OCI-LY3 (cell line): ENCODE measurements at regions not wholly inside any gene's neighbourhood (a gene's known extent, or its start where the extent isn't known, plus 50 kb on each side); places are given as distances from the start of the nearest gene placed in this dataset.
"Not testable (repeated sequence)": the region's sequence is repeated elsewhere in the genome, so short reads cannot be mapped to it uniquely, and the experiment has no call there.

Experiments
- H2AFZ ChIP-seq: fragments of 200-600, 300-600 bp; shearing (Covaris generic); 2 replicates; pipeline ENCODE4 v1.6.0; 2014; ENCODE audit warnings: antibody characterized with exemption, low read depth, low read length
- H3K27ac ChIP-seq: fragments of 200-600, 300-600 bp; sonication (generic); 2 replicates; pipeline ENCODE4 v1.5.1; 2014; ENCODE audit warnings: mild to moderate bottlenecking, low read length, moderate library complexity, mixed read lengths
- H3K27me3 ChIP-seq: fragments of 200-600, 300-600 bp; sonication (generic); 2 replicates; pipeline ENCODE4 v1.6.1; 2014; ENCODE audit warnings: low read depth, low read length, mixed read lengths
- H3K36me3 ChIP-seq: fragments of 200-600, 300-600 bp; sonication (generic); replicated peaks from 2 replicates; pipeline ENCODE3; 2014; ENCODE audit warnings: low read depth, low read length, mixed read lengths
- H3K4me1 ChIP-seq: fragments of 300-600, 200-600 bp; sonication (generic); 2 replicates; pipeline ENCODE4 v1.6.1; 2014; ENCODE audit warnings: low read length, mixed read lengths
- H3K4me2 ChIP-seq: fragments of 200-600, 300-600 bp; sonication (generic); 2 replicates; pipeline ENCODE4 v1.6.1; 2014; ENCODE audit warnings: low read length, mixed read lengths
- H3K4me3 ChIP-seq: fragments of 300-600, 200-600 bp; sonication (generic); 2 replicates; pipeline ENCODE4 v1.5.1; 2014; ENCODE audit warnings: antibody characterized with exemption, mild to moderate bottlenecking, low read length, moderate library complexity
- H3K79me2 ChIP-seq: fragments of 300-600, 200-600 bp; shearing (Covaris generic); 2 replicates; pipeline ENCODE4 v1.6.1; 2014; ENCODE audit warnings: mild to moderate bottlenecking, low read length, mixed read lengths
- H3K9ac ChIP-seq: fragments of 300-600, 200-600 bp; shearing (Covaris generic); 2 replicates; pipeline ENCODE4 v1.6.0; 2014; ENCODE audit warnings: mild to moderate bottlenecking, low read length, moderate library complexity
- H3K9me3 ChIP-seq: fragments of 200-600, 300-600 bp; shearing (Covaris generic); 2 replicates; pipeline ENCODE4 v1.6.1; 2014; ENCODE audit warnings: low read length, mixed read lengths; ENCODE audit not compliant: insufficient read depth
- H4K20me1 ChIP-seq: fragments of 200-600, 300-600 bp; sonication (generic); 2 replicates; pipeline ENCODE4 v1.6.1; 2016; ENCODE audit warnings: low read length, mixed read lengths; ENCODE audit not compliant: insufficient read depth
- EZH2phosphoT487 ChIP-seq: fragments of 200-600 bp; shearing (Covaris generic); IDR thresholded peaks from 2 replicates; pipeline ENCODE4 v1.6.1; 2018; ENCODE audit warnings: antibody characterized with exemption, mixed run types, low read depth
- TF ChIP-seq, protein P1 (sequence below): fragments of 200-600, 300-600 bp; sonication (generic); IDR thresholded peaks from 2 replicates; pipeline ENCODE4 v1.5.1; 2014; ENCODE audit warnings: antibody characterized with exemption, low read length, low read depth

- H3K79me2 ChIP-seq, H3K36me3 ChIP-seq, H4K20me1 ChIP-seq, H3K27ac ChIP-seq, H3K4me2 ChIP-seq, H2AFZ ChIP-seq, H3K4me3 ChIP-seq, H3K9ac ChIP-seq, H3K9me3 ChIP-seq: not testable (repeated sequence)
- H3K4me1 ChIP-seq: peaks cover 24% of the 10 kb centered on the region
- peaks cover 34% of the 10 kb centered on the region for H3K27me3 ChIP-seq
Measured at GRCh38 chr1:207196135-207196534, 92.1 kb downstream of the C4BPA start.

- H3K4me1 ChIP-seq, H3K4me3 ChIP-seq, H3K79me2 ChIP-seq, H3K36me3 ChIP-seq, H3K27ac ChIP-seq, H3K27me3 ChIP-seq, H4K20me1 ChIP-seq, H3K9me3 ChIP-seq, H2AFZ ChIP-seq, H3K4me2 ChIP-seq, H3K9ac ChIP-seq: not testable (repeated sequence)
Measured at GRCh38 chr1:207201534-207201933, 97.5 kb downstream of the C4BPA start.

DNA sequence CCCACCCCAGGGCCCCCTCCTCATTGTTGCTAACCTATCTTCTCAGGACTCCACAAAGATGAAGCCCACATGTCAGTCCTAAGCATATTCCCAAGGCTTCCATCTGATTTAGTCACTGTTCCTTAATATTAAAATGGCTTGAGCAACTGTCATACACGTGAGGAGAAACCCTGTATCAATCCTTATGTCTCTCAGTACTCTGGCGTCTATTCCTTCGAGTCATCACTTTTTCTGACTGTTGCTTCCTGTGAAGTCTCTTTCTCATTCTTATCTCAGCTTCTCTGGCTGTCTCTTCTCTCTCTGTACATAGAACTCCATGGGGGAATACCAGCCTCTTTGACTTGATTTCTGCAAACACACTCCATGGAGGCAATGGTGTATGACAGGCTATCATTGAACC lies 98.4 kb downstream of the C4BPA start:
- Histone ChIP-seq H3K79me2 (no peaks in the 10 kb centered on the region), H3K4me2 (no peak overlapping the region)

GRCh38 chr1:207203541-207203940 lies 99.5 kb downstream of the C4BPA start:
- no peaks in the 10 kb centered on the region for H3K79me2 ChIP-seq
- H3K9me3 ChIP-seq: no peaks in the 10 kb centered on the region
- no peaks in the 10 kb centered on the region for H4K20me1 ChIP-seq
- no peaks in the 10 kb centered on the region for H3K27me3 ChIP-seq
- no peaks in the 10 kb centered on the region for H3K36me3 ChIP-seq
- no peak overlapping the region for H2AFZ ChIP-seq
- H3K9ac ChIP-seq: no peak overlapping the region
- H3K4me2 ChIP-seq: no peak overlapping the region
- no peak for TF ChIP-seq EZH2phosphoT487
- TF ChIP-seq, protein P1, sequence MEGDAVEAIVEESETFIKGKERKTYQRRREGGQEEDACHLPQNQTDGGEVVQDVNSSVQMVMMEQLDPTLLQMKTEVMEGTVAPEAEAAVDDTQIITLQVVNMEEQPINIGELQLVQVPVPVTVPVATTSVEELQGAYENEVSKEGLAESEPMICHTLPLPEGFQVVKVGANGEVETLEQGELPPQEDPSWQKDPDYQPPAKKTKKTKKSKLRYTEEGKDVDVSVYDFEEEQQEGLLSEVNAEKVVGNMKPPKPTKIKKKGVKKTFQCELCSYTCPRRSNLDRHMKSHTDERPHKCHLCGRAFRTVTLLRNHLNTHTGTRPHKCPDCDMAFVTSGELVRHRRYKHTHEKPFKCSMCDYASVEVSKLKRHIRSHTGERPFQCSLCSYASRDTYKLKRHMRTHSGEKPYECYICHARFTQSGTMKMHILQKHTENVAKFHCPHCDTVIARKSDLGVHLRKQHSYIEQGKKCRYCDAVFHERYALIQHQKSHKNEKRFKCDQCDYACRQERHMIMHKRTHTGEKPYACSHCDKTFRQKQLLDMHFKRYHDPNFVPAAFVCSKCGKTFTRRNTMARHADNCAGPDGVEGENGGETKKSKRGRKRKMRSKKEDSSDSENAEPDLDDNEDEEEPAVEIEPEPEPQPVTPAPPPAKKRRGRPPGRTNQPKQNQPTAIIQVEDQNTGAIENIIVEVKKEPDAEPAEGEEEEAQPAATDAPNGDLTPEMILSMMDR: no peak
- no peak overlapping the region for H3K4me3 ChIP-seq
- H3K27ac ChIP-seq: no peak overlapping the region
- no peaks in the 10 kb centered on the region for H3K4me1 ChIP-seq

More for the DNA sequence above, 98.4 kb downstream of the C4BPA start:
- Histone ChIP-seq H3K27ac (no peak overlapping the region), H3K4me3 (no peak overlapping the region), H4K20me1 (no peaks in the 10 kb centered on the region), H3K36me3 (no peaks in the 10 kb centered on the region), H2AFZ (no peak overlapping the region), H3K9me3 (no peaks in the 10 kb centered on the region), H3K9ac (no peak overlapping the region), H3K27me3 (no peaks in the 10 kb centered on the region), H3K4me1 (no peaks in the 10 kb centered on the region)
- TF ChIP-seq, protein P1: no peak

GRCh38 chr1:207205614-207206061 lies 101.6 kb downstream of the C4BPA start:
- H3K36me3 ChIP-seq: no peaks in the 10 kb centered on the region
- H3K9me3 ChIP-seq: no peaks in the 10 kb centered on the region
- H3K9ac ChIP-seq: no peak overlapping the region
- no peaks in the 10 kb centered on the region for H3K27me3 ChIP-seq
- no peak overlapping the region for H3K4me2 ChIP-seq
- no peaks in the 10 kb centered on the region for H4K20me1 ChIP-seq
- no peak for TF ChIP-seq EZH2phosphoT487
- TF ChIP-seq, protein P1: no peak
- no peak overlapping the region for H2AFZ ChIP-seq
- no peaks in the 10 kb centered on the region for H3K79me2 ChIP-seq
- H3K4me1 ChIP-seq: no peaks in the 10 kb centered on the region
- no peak overlapping the region for H3K4me3 ChIP-seq
- H3K27ac ChIP-seq: no peak overlapping the region

DNA sequence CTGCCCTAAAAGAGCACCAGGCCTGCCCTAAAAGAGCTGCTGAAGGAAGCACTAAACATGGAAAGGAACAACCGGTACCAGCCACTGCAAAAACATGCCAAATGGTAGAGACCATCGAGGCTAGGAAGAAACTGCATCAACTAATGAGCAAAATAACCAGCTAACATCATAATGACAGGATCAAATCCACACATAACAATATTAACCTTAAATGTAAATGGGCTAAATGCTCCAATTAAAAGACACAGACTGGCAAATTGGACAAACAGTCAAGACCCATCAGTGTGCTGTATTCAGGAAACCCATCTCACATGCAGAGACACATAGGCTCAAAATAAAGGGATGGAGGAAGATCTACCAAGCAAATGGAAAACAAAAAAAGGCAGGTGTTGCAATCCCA lies 104.7 kb downstream of the C4BPA start:
- not testable (repeated sequence) for H4K20me1 ChIP-seq, H3K36me3 ChIP-seq, H3K9ac ChIP-seq, H3K9me3 ChIP-seq, H3K4me1 ChIP-seq, H3K27ac ChIP-seq, H3K27me3 ChIP-seq, H3K4me3 ChIP-seq, H3K79me2 ChIP-seq, H3K4me2 ChIP-seq, H2AFZ ChIP-seq
